Fibroblast of skin of scalp (primary cell): ENCODE measurements at regions not wholly inside any gene's neighbourhood (a gene's known extent, or its start where the extent isn't known, plus 50 kb on each side); places are given as distances from the start of the nearest gene placed in this dataset.
"Not testable (repeated sequence)": the region's sequence is repeated elsewhere in the genome, so short reads cannot be mapped to it uniquely, and the experiment has no call there.

ENCODE experiments used
- DNase-seq: peaks from one replicate; pipeline ENCODE4 v3.0.0-alpha.2; 2013

DNA sequence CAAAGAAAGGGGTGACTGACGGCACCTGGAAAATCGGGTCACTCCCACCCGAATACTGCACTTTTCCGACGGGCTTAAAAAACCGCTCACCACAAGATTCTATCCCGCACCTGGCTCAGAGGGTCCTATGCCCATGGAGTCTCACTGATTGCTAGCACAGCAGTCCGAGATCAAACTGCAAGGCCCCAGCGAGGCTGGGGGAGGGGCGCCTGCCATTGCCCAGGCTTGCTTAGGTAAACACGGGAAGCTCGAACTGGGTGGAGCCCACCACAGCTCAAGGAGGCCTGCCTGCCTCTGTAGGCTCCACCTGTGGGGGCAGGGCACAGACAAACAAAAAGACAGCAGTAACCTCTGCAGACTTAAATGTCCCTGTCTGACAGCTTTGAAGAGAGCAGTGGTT, 327.0 kb upstream of the MEIS2 start:
- DNase-seq, result not testable (repeated sequence)

DNA sequence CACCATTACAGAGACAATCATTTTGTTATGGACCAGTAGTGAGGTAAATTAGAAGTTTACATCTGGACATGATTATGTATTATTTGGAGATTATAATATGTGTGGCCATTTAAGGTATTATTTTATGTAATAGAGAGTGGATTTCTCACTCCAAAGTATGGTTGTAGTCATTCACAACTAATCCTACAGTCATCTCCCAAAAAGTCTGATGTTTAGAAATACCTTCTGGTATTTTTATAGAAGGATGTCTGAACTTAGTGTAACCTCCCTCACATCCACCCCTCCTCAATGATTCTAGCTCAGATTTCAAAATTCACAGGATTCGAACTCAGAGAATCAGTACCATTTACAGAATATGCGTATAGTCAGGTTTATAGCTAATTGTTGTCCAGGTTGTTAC, 346.6 kb upstream of the MEIS2 start:
- peak; percentile 31 for DNase-seq

DNA sequence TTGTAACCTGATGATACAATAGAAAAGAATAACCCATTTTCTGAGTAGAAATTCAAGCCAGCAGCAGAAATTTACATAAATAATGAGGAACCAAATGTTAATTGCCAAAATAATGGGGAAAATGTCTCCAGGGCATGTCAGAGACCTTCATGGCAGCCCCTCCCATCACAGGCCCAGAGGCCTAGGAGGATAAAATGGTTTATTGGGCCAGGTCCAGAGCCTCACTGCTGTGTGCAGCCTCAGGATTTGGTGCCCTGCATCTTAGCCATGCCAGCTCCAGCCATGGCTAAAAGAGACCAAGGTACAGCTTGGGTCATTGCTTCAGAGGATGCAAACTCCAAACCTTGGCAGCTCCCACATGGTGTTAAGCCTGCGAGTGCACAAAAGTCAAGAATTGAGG, 352.1 kb upstream of the MEIS2 start:
- no peak for DNase-seq

DNA sequence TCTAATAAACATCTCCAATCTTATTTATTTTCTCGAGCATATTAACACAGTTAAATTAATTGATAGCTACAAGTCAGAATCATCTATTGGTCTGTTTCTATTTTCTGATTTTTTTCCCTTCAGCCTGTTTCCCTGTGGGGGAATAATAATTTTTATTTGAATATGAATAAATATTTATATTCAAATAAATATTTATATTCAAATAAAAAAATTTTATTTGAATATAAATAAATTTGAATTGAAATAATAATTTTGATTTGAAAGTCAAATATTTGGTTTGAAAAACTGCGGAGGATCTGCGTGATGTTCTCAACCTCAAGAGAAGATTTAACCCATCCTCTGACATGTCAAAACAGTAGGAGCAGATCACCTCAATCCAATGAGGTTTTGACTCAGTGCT, 380.1 kb upstream of the MEIS2 start:
- no peak for DNase-seq

DNA sequence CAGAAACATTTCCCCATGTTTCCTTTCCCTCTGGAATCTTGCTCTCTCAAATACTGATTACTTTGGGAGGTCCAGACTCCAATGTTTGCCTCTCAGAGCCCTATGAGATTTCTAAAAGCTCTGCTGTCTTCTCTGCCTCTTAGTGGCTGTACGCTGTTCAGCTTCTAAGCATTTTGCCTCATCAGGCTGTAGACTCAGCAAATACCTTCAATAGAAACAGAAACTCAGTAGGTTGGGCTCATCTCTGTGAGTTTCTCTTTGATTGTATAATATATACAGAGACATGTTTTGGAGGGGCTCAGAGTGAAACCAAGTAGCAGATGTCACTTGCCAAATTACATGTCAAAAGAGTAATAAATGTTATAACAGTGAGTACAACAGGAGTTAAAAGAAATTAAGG, 380.8 kb upstream of the MEIS2 start:
- DNase-seq, result no peak

DNA sequence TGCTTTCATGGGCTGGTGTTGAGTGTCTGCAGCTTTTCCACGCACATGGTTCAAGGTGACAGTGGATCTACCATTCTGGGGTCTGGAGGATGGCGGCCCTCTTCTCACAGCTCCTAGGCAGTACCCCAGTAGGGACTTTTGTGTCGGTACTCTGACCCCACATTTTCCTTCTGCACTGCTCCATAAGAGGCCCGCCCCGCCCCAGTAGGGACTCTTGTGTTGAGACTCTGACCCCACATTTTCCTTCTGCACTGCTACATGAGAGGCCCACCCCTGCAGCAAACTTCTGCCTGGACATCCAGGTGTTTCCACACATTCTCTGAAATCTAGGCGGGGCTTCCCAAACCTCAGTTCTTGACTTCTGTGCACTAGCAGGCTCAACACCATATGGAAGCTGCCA, 383.4 kb upstream of the MEIS2 start:
- DNase-seq, result no peak

DNA sequence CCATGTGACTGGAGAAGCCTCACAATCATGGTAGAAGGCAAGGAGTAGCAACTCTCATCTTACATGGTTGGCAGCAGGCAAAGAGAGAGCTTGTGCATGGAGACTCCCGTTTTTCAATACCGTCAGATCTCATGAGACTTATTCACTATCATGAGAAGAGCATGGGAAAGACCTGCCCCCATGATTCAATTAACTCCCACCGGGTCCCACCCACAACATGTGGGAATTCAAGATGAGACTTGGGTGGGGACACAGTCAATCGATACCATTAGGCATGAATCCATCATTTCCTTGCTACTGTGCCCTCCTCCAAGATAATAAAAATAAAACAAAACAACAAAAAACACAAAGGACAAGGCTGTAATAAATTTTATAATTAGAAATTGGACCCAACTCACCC, 384.7 kb upstream of the MEIS2 start:
- DNase-seq, result no peak

DNA sequence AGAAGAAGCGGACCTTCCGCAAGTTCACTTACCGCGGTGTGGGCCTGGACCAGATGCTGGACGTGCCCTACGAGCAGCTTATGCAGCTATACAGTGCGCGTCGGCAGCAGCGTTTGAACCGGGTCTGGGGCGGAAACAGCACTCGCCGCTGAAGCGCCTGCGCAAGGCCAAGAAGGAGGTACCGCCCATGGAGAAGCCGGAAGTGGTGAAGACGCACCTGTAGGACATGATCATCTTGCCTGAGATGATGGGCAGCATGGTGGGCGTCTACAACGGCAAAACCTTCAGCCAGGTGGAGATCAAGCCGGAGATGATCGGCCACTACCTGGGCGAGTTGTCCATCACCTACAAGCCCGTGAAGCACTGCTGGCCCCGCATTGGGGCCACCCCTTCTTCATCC, 390.4 kb upstream of the MEIS2 start:
- DNase-seq, result no peak

DNA sequence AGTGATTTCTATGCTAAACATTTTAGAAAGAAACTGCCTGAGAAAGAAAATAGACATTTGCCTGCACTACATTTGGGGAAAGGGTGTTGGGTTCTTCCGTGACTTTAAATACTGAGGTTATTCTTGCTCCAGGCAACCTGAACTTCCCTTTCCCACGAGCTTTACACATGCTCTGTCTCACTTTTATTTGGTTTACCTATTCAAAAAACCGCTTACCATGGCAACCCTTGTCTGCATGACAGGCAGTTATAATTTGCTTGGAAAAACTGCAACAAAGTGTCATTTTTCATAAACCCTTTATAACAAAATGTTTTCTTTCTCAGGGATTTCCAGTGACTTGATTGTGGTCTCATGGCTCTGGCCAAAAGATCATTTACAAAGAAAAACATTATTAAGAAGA, 416.3 kb upstream of the MEIS2 start:
- no peak for DNase-seq

DNA sequence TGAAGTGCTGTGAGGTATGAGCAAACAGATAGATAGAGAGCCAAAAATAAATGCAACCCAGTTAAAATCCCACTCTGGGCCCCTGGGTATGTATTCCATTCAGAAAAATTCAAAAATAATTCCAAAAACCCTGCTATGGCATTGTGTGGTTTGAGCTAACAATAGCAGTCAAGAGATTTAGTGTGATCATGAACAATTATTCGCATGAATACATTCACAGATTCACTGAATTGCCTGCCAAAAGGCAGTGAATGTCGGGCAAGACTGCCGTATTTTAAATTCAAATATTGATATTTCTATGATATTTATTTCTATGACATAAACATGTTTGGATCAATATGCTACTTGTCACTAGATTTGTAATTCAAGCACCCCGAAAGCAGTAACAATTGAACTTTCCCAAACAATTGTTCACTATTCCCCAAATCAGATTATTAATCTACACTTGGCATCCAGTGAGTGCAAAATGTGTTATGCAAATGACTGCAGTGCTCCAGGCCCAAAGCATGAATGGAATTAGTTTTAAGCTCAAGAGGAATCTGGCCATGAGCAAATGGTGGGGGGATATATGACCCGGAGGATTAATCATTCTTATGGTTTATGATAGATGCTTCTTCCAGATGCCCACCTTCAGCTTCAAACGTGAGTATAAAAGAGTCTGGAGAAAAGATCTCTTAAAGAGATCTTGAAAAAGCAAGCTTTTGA, 417.0 kb upstream of the MEIS2 start:
- DNase-seq, result peak; percentile 46

DNA sequence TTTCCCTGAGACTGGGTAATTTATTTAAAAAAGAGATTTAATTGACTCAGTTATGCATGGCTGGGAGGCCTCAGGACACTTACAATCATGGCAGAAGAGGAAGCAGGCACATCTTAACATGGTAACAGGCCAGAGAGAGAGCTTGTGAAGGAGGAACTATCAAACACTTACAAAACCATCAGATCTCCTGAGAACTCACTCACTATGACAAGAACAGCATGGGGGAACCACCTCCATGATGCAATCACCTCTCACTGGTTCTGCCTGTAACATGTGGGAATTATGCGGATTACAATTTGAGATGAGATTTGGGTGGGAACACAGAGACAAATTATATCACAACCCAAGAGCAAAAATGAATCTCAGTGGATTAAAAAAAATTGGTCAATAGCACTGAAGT, 416.0 kb upstream of the TMCO5A start:
- DNase-seq, result no peak

DNA sequence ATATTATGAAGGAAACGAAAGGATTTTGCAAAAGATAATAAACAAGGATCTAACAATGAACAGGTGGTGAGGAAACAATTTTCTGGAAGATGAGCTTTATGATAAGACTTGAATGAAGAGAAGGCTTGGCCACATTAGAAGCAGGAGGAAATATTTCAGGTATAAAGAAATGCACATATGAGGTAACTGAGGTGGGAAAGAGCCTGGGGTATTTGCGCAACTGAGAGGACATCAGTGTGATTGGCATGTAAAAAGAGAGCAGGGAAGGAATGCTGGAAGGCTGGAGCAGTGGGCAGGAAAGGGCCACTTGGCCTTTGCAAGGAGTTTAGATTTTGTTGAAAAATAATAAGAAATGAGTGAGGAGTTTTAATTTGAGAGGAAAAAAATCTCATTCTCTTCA, 414.4 kb upstream of the TMCO5A start:
- DNase-seq, result no peak

DNA sequence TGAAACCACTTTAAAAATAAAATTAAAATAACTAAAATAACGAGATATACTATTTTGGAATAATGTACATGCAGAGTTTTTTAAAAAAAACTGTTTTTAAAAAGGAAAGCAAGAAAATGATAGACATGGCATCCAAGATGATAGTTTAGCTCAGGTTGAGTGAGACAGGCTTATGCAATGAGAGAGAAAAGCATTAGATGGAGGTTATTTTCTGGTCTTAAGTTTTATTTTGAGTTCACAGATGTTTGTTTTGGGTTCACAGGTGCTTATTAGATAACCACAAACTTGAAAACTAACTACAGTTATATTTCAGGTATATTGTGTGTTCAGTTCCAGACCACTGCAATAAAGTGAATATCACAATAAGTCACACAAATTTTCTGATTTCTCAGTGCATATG, 413.6 kb upstream of the TMCO5A start:
- DNase-seq, result no peak

DNA sequence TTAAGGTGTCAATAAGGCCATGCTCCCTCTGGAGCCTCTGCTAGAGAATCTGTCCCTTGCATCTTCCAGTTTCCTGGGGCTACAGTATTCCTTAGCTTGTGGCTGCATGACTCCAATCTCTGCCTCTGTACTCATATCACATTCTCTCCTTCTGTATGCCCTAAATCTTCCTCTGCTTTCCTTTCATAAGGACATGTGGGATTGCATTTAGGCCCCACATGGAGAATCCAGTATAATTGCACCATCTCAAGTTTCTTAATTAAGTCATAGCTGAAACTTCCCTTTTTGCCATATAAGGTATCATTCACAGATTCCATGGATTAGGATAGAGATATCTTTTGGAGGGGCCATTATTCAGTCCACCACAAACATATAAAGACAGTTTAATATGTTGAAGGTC, 409.8 kb upstream of the TMCO5A start:
- no peak for DNase-seq

DNA sequence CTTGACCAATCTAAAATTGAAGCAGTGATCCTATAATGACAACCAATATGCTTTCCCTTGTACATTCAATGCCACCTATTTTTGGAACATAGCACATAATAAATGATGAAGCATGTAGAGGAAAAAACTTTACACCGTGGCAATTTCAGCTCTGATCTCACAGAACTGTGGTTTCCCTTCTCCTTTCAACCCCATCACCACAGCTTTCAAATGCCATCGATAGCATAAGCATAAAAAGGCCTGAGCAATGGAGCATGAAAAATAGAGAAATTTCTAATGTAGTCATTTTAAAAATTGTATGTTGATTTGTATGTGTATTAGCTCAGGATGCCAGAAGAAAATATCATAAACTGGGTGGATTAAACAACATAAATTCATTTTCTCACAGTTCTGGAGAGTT, 406.0 kb upstream of the TMCO5A start:
- DNase-seq, result no peak

DNA sequence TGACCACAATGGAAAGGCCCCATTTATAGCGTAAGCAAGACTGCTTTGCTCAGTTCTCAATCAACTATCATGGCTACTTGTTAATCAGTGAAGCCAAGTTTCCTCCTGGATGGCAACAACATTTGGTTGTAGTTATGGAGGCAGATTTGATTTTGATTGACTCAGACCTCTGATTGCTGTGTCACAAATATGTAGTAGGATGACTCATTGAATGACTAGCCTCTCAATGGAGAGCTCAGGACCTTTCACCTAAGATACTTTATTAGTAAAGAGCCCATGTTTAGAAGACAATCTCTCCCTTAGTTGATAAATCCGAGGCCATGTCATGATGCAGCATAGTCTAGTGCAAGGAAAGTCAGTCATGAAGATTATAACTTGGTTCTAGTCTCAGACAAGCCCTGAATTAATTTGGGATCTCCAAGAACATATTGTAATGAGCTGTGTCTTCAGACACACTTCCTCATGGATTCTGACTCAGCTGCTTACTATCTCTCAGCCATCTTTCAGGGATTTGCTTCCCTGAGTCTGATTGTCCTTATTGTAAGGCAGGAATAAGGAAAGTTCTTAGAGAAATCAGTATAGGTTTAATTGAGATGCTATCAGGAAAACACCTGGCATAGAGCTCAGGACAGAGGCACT, 397.4 kb upstream of the TMCO5A start:
- DNase-seq, result peak; percentile 58

DNA sequence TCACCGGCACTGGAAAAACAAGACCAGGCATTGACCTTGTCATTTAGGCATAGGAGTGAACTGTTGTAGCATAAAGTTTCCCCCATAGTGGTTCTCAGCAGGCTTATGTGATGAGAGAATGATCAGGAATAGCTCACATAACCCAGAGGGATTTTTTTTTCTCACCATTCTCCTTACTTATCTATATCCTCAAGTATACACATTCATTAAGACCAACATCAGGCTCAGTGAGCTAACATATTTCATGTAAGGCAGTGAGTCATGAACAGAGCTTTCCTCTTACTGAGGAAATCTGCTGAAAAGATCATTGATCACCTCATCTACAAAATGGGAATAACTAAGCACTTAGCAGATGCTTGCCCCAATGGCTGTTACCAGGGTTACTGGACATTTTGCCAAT, 396.6 kb upstream of the TMCO5A start:
- DNase-seq, result peak; percentile 57

DNA sequence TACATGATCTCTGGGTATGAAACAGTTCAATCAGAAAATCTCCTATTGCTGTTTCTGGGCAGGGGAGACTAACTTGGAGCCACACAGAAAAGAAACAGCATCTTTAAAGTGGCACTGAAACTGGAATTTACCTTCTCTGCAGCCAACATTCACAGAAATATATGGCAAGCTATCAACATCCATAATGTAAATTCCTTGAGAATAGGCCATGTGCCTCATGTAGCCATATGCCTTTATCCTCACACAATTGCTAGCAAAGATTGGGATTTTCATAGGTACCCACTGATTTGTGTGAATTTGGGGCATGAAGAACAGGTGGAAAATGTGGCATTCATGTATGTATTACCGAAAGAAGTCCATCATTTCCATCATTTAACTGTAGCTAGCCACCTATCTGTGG, 386.3 kb upstream of the TMCO5A start:
- DNase-seq, result no peak

DNA sequence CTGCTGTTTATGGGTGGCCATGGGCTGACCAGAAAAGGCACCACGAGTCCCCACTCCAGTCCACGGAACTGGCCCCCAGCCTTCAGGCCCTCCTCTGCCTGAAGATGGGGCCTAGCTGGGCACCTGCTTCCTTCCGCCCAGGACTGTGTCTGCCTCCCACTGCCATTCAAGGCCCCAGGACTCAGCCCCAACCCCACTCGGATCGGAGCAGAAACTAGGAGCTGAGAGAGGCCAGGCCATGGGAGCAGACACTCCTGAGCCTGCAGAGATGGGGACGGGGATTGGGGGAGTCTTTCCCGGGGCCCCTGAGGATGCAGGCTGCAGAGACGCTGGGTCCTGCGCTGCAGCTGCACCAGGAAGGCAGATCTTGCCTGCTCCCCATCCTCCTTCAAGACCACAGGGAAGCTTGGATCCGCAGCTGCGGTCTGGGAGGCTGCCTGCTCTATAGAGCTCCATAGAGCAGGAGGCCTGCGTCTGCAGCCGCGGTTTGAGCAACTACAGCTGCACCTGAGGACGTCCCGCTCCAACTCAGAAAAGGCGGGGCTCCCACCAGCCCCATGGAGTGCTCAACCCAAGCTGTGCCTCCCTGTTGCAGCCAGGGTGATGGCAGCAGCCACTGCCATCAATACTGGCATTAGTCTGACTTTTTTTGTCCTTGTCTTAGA, 383.9 kb upstream of the TMCO5A start:
- no peak for DNase-seq

DNA sequence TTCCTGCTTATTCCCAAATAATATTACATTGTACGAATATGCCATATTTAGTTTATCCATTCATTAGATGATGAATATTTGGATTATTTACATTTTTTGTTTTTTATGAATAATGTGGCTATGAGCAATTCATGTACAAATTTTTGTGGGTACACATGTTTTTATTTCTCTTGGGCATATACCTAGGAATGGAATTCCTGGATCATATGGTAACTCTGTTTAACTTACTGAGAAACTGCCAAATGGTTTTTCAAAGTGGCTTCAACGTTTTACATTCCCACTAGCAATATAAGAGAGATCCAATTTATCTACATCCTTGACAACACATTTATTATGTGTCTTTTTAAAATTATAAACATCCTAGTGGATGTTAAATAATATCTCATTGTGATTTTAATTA, 362.0 kb upstream of the TMCO5A start:
- DNase-seq, result peak; percentile 68

DNA sequence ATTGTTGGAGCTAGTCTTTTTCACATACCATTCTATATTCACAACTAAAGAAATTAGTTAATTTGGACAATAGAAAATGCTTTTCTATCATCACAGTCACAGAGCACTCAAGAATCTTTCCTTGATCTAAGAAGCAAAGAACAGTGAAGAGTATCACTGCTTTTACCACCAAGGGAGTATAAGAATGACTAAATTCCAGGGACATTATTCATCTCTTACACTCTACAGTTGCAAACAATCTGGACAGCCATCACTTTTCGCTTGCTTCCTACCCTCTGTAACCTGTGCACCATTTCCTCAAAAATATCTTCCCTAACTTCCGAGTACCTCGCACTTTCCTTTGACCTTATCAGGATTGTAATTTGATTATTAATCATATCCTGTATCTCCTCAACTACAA, 359.5 kb upstream of the TMCO5A start:
- peak; percentile 48 for DNase-seq

DNA sequence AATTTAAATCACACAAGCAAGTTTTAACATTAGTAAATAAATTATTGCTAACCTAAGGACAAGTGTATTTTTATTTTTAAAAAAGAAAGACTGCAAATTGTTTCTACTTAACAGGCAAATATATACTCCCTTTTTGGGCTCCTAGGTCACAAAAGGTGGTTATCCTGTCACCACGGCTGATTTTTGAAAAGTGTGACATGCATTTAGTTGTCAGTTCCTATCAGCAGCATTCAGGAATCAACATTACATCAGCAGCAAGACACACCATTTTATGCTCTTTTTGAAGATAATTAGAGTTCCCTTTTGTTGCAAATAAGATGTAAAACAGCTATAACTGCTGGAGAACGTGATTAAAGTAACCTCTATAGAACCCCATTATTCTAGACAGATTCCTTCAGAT, 357.5 kb upstream of the TMCO5A start:
- DNase-seq, result no peak

DNA sequence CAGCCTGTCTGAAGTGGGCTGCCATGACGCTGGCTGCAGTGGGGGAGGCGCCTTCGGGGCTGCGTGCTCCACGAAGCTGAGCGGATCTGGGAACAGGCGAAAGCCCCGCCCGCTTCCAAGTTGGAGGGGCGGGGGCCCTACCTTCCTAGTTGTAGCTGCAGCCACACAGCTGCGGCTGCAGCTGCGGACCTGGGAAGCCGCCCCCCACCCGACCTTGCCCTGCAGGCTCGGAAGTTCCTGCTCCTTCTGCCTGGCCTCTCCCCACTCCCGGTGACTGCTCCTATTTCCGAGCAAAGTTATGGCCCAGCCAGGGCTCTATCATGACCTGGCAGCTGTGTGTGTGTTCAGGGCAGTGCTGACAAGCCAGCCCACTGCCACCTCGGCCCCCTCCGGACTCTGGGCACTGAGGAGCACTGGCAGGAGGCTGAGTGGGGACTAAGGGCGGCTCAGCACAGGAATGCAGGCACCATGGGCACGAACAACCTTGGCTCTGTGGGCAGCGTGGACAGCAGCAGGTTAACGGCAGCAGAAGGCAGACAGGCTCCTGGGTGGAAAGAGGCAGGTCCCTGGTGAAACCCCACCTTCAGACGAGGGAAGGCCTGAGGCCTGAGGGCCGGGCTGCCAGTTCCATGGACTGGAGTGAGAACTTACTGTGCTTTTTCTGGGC, 352.4 kb upstream of the TMCO5A start:
- DNase-seq, result no peak

DNA sequence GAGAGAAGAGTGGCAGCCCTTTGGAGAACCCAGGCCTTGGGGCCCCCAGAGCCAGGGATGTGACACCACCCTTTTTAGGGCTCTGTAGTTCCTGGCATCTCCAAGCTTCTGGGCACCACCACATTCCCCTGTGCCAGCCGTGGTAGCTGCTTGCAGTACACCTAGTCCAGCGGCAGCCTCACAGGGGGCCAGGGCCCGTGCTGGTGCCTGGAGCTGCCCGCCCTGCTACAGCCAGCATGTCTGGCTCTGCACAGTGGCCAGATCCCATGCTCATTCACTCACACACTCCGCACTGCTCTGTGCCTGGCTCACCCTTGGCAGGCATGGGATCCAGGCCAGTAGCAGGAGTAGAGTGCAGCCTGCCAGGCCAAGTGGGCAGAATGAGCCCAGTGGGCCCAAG, 351.6 kb upstream of the TMCO5A start:
- DNase-seq, result no peak
